Liver (tissue), 7 donors: ENCODE measurements at regions not wholly inside any gene's neighbourhood (a gene's known extent, or its start where the extent isn't known, plus 50 kb on each side); places are given as distances from the start of the nearest gene placed in this dataset.

Source experiments
- DNase-seq: peaks from one replicate; pipeline ENCODE4 v3.0.0-alpha.2; 2017; ENCODE audit warnings: low spot score
- H3K27ac ChIP-seq, 2 donors: one replicate each; pipeline ENCODE4 v1.7.0; 2013; ENCODE audit warnings: inconsistent platforms in 2 of 2, low read length in 2 of 2, control low read depth in 1 of 2, low read depth in 1 of 2, mild to moderate bottlenecking in 1 of 2
- H3K27me3 ChIP-seq, 4 donors: one replicate each; pipeline versions ENCODE4 v1.6.1 to v1.7.0; 2013; ENCODE audit warnings: low read length in 3 of 4, inconsistent platforms in 1 of 4, mild to moderate bottlenecking in 1 of 4, moderate library complexity in 1 of 4; ENCODE audit not compliant: control insufficient read depth in 4 of 4, insufficient read depth in 4 of 4
- H3K36me3 ChIP-seq, 4 donors: one replicate each; pipeline versions ENCODE4 v1.6.1 to v1.7.0; 2013; ENCODE audit warnings: low read length in 3 of 4, mild to moderate bottlenecking in 3 of 4, low read depth in 1 of 4, moderate library complexity in 1 of 4; ENCODE audit not compliant: control insufficient read depth in 4 of 4, insufficient read depth in 3 of 4
- H3K4me1 ChIP-seq, 4 donors: one replicate each; pipeline versions ENCODE4 v1.6.1 to v1.7.0; 2013; ENCODE audit warnings: low read length in 3 of 4, mild to moderate bottlenecking in 3 of 4, moderate library complexity in 1 of 4; ENCODE audit not compliant: control insufficient read depth in 4 of 4, insufficient read depth in 4 of 4
- H3K4me3 ChIP-seq, 3 donors: one replicate each; pipeline versions ENCODE4 v1.6.1 to v1.7.0; 2013; ENCODE audit warnings: low read length in 3 of 3, control low read depth in 1 of 3, low read depth in 1 of 3, mild to moderate bottlenecking in 1 of 3
- H3K9ac ChIP-seq, 2 donors: one replicate each; pipeline ENCODE4 v1.7.0; 2013; ENCODE audit warnings: low read length in 2 of 2, mild to moderate bottlenecking in 2 of 2, moderate library complexity in 2 of 2, control low read depth in 1 of 2, low read depth in 1 of 2
- H3K9me3 ChIP-seq, 4 donors: one replicate each; pipeline versions ENCODE4 v1.6.1 to v1.7.0; 2013; ENCODE audit warnings: low read length in 3 of 4; ENCODE audit not compliant: control insufficient read depth in 4 of 4
- ATF3 ChIP-seq: IDR thresholded peaks from 2 replicates; pipeline ENCODE4 v1.6.1; 2016; ENCODE audit warnings: antibody characterized with exemption
- EGR1 ChIP-seq, 2 donors: IDR thresholded peaks; 2 replicates each; pipeline ENCODE4 v1.6.1; 2016 to 2018; ENCODE audit warnings: antibody characterized with exemption in 2 of 2, low read depth in 2 of 2
- FOXA1 ChIP-seq: IDR thresholded peaks from 2 replicates; pipeline ENCODE4 v1.6.1; 2016; ENCODE audit warnings: antibody characterized with exemption
- FOXA2 ChIP-seq: IDR thresholded peaks from 2 replicates; pipeline ENCODE4 v1.6.1; 2016; ENCODE audit warnings: antibody characterized with exemption
- GABPA ChIP-seq, 2 donors: IDR thresholded peaks in 1 of 2; conservative IDR thresholded peaks in 1 of 2; 2 replicates each; pipeline ENCODE4 v1.6.1; 2016; ENCODE audit warnings: antibody characterized with exemption in 2 of 2, mild to moderate bottlenecking in 1 of 2, moderate library complexity in 1 of 2
- HNF4A ChIP-seq, 2 donors: conservative IDR thresholded peaks; 2 replicates each; pipeline ENCODE4 v1.6.1; 2016; ENCODE audit warnings: antibody characterized with exemption in 2 of 2, mild to moderate bottlenecking in 2 of 2
- HNF4G ChIP-seq: IDR thresholded peaks from 2 replicates; pipeline ENCODE4 v1.6.1; 2016; ENCODE audit warnings: antibody characterized with exemption
- JUND ChIP-seq, 2 donors: IDR thresholded peaks; 2 replicates each; pipeline ENCODE4 v1.6.1; 2016; ENCODE audit warnings: antibody characterized with exemption in 2 of 2
- MAX ChIP-seq: IDR thresholded peaks from 2 replicates; pipeline ENCODE4 v1.6.1; 2016; ENCODE audit warnings: antibody characterized with exemption
- RAD21 ChIP-seq, 2 donors: IDR thresholded peaks; 2 replicates each; pipeline ENCODE4 v1.6.1; 2016; ENCODE audit warnings: antibody characterized with exemption in 2 of 2, mild to moderate bottlenecking in 2 of 2
- REST ChIP-seq: IDR thresholded peaks from 2 replicates; pipeline ENCODE4 v1.6.1; 2016; ENCODE audit warnings: antibody characterized with exemption, mild to moderate bottlenecking
- RXRA ChIP-seq, 2 donors: IDR thresholded peaks; 2 replicates each; pipeline ENCODE4 v1.6.1; 2017 to 2018; ENCODE audit warnings: antibody characterized with exemption in 2 of 2, mild to moderate bottlenecking in 1 of 2
- SP1 ChIP-seq: IDR thresholded peaks from 2 replicates; pipeline ENCODE4 v1.6.1; 2018; ENCODE audit warnings: antibody characterized with exemption, mild to moderate bottlenecking
- TAF1 ChIP-seq: conservative IDR thresholded peaks from 2 replicates; pipeline ENCODE4 v1.6.1; 2016; ENCODE audit warnings: antibody characterized with exemption, mild to moderate bottlenecking
- YY1 ChIP-seq: IDR thresholded peaks from 2 replicates; pipeline ENCODE4 v1.6.1; 2016; ENCODE audit warnings: antibody characterized with exemption, mild to moderate bottlenecking
- ZBTB33 ChIP-seq: IDR thresholded peaks from 2 replicates; pipeline ENCODE4 v1.6.1; 2016; ENCODE audit warnings: antibody characterized with exemption
- WGBS: extraction: QIAGEN DNeasy Blood & Tissue Kit; methylation state at CpG from one replicate; pipeline ENCODE4 v1.1.7; 2013; 5-methylcytosine and 5-hydroxymethylcytosine counted together
- donor health status: healthy.
- donor health status: healthy.
- donor health status: healthy.
- donor health status: healthy.

- no peak overlapping the region for H3K9ac ChIP-seq
- no peak overlapping the region for H3K27ac ChIP-seq
- TF ChIP-seq HNF4G (no peak), YY1 (no peak), FOXA1 (no peak), ZBTB33 (no peak), MAX (no peak), TAF1 (no peak), RAD21 (IDR thresholded peaks at IDR 0.05) (no peak), ATF3 (no peak), RXRA (IDR thresholded peaks at IDR 0.05) (no peak), EGR1 (IDR thresholded peaks at IDR 0.05; ENCODE audit: low read depth in 2 of 2) (no peak), REST (no peak), HNF4A (conservative IDR thresholded peaks at IDR 0.05) (no peak), FOXA2 (no peak), SP1 (no peak)
- H3K36me3 ChIP-seq: no peaks in the 10 kb centered on the region
- H3K4me1 ChIP-seq: no peaks in the 10 kb centered on the region
- WGBS: 93% methylated on average over 1 of the region's 1 CpG
- no peak overlapping the region for H3K4me3 ChIP-seq
- no peak for DNase-seq
- no peaks in the 10 kb centered on the region for H3K27me3 ChIP-seq
- H3K9me3 ChIP-seq: no peaks in the 10 kb centered on the region
Observed at GRCh38 chr4:59805176-59805575, 1395.0 kb upstream of the ADGRL3 start.

GRCh38 chr4:59814402-59815010 is 1385.6 kb upstream of the ADGRL3 start:
- Histone ChIP-seq H3K9ac (no peak overlapping the region), H3K4me3 (no peak overlapping the region), H3K27me3 (no peaks in the 10 kb centered on the region), H3K27ac (no peak overlapping the region), H3K4me1 (no peaks in the 10 kb centered on the region), H3K36me3 (no peaks in the 10 kb centered on the region), H3K9me3 (no peaks in the 10 kb centered on the region)
- DNase-seq: no peak
- TF ChIP-seq HNF4G (no peak), TAF1 (no peak), JUND (IDR thresholded peaks at IDR 0.05) (no peak), GABPA (IDR thresholded peaks at IDR 0.05 in 1 of 2, conservative IDR thresholded peaks at IDR 0.05 in 1 of 2) (no peak), REST (no peak)
- WGBS: 62% methylated on average over 4 of the region's 4 CpGs
